Activated CD4-positive, alpha-beta T cell treated with anti-CD3 and anti-CD28 coated beads for 36 hours (primary cell): ENCODE measurements at regions not wholly inside any gene's neighbourhood (a gene's known extent, or its start where the extent isn't known, plus 50 kb on each side); places are given as distances from the start of the nearest gene placed in this dataset.

ENCODE experiments used
- ATAC-seq: fragments of 200-7000 bp; cut with Tn5 transposase; one replicate; pipeline ENCODE4 v1.10.0; 2021; ENCODE audit warnings: mild to moderate bottlenecking, moderate library complexity
- CTCF ChIA-PET: fragments of 350-600 bp; sonication (Branson Sonifier 250); formaldehyde crosslinking; loops from one replicate; lab custom pipeline; 2021; ENCODE audit warnings: antibody characterized with exemption; lab: Charles Lee
- POLR2A ChIA-PET: fragments of 350-600 bp; sonication (Branson Sonifier 250); formaldehyde crosslinking; loops from one replicate; lab custom pipeline; 2021; ENCODE audit warnings: antibody characterized with exemption, inconsistent platforms; lab: Charles Lee
- DNase-seq: peaks from one replicate; pipeline ENCODE4 v3.0.0-alpha.2; 2020
- H3K27ac Mint-ChIP-seq: one replicate; pipeline ENCODE4 v1.8.0; 2021; ENCODE audit warnings: mixed read lengths
- H3K27me3 Mint-ChIP-seq: one replicate; pipeline ENCODE4 v1.8.0; 2021; ENCODE audit warnings: mixed read lengths
- H3K36me3 Mint-ChIP-seq: one replicate; pipeline ENCODE4 v1.8.0; 2021; ENCODE audit warnings: low read depth, mixed read lengths
- H3K4me1 Mint-ChIP-seq: one replicate; pipeline ENCODE4 v1.8.0; 2021; ENCODE audit warnings: mixed read lengths
- H3K4me3 Mint-ChIP-seq: one replicate; pipeline ENCODE4 v1.8.0; 2021; ENCODE audit warnings: mild to moderate bottlenecking, moderate library complexity, mixed read lengths
- H3K9me3 Mint-ChIP-seq: one replicate; pipeline ENCODE4 v1.8.0; 2021; ENCODE audit warnings: low read depth, mixed read lengths
- intact Hi-C, 2 experiments: fragments of 100-400 bp; cut with DNase I in 1 of 2; cut with micrococcal nuclease in 1 of 2; formaldehyde crosslinking; loops; one replicate each; pipeline versions ENCODE4 v1.14.2 to v1.15.1; 2022 to 2024; cut with DNase I, micrococcal nuclease

DNA sequence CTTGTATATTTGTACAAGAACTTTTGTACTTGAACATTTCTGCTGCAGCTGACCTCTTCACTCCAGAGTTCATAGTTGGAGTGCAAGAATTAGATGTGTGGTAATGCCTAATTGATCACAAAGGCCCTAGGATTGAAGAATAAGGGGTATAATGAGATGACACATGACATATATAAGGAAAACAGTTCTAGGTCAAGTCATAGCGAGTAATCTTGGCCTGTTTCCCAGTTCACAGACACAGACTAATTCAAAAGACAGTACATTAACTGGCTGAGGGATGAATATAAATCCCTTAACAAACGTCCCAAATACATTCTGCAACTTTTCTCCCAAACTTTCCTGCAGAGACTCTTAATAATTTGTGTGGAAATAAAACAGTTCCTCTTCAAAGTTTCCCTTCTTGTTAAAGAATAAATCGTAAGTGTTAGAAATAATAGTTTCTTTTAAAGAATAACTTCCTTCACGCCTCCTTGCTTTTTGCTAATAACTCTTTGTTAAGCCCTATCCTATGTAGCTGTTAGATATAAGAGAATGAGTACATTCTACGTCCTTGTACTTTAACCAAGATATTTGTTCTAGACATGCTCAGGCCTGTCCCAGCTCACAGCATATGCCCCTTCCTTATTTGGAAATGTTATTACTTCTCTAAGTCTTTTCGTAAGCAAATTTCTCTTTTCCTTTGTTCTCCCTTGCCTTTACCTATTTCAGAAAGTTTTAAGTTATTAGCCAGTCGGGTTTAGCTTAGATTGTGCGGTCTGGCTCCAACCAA, 556.4 kb upstream of the CTNND2 start:
- intact Hi-C loops: no loop called here
- no peaks in the 10 kb centered on the region for H3K27me3 Mint-ChIP-seq
- ATAC-seq (no peak), DNase-seq (no peak)
- no peak overlapping the region for H3K27ac Mint-ChIP-seq
- peaks cover 11% of the 10 kb centered on the region for H3K9me3 Mint-ChIP-seq
- no peaks in the 10 kb centered on the region for H3K36me3 Mint-ChIP-seq
- ChIA-PET POLR2A (no interaction called here), CTCF (no interaction called here)
- no peaks in the 10 kb centered on the region for H3K4me1 Mint-ChIP-seq
- H3K4me3 Mint-ChIP-seq: no peak overlapping the region

- H3K27ac Mint-ChIP-seq: no peak overlapping the region
- DNase-seq (no peak), ATAC-seq (no peak)
- H3K27me3 Mint-ChIP-seq: no peaks in the 10 kb centered on the region
- intact Hi-C loops: no loop called here
- H3K4me1 Mint-ChIP-seq: no peaks in the 10 kb centered on the region
- no peak overlapping the region for H3K4me3 Mint-ChIP-seq
- ChIA-PET CTCF (no interaction called here), POLR2A (no interaction called here)
- H3K9me3 Mint-ChIP-seq: peaks cover 14% of the 10 kb centered on the region
- H3K36me3 Mint-ChIP-seq: no peaks in the 10 kb centered on the region
These were observed 555.1 kb upstream of the CTNND2 start for GRCh38 chr5:12459326-12459725.

DNA sequence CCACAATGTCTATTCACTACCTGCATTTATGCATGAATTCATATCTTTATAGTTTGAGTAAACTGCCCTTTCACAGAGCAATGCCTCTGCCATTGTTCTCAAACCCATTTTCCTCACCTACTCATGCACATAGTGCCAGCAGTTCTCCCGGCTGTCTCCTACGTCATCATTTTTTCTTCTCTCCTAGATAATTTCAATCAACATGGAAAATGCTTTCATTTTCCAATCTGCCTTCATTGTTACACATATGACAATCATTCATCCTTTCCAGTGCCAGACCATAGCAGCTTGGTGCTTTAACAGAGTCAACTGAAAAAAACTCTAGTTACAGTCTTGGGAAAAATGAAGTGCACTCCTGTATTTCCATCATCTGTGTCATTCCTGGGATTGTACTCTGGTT, 514.8 kb upstream of the CTNND2 start:
- Mint-ChIP-seq H3K27ac (no peak overlapping the region), H3K9me3 (peaks cover 13% of the 10 kb centered on the region), H3K27me3 (no peaks in the 10 kb centered on the region), H3K4me1 (no peaks in the 10 kb centered on the region), H3K4me3 (no peak overlapping the region), H3K36me3 (no peaks in the 10 kb centered on the region)
- intact Hi-C loops: no loop called here
- ChIA-PET POLR2A (no interaction called here), CTCF (no interaction called here)
- no peak for DNase-seq
- no peak for ATAC-seq

DNA sequence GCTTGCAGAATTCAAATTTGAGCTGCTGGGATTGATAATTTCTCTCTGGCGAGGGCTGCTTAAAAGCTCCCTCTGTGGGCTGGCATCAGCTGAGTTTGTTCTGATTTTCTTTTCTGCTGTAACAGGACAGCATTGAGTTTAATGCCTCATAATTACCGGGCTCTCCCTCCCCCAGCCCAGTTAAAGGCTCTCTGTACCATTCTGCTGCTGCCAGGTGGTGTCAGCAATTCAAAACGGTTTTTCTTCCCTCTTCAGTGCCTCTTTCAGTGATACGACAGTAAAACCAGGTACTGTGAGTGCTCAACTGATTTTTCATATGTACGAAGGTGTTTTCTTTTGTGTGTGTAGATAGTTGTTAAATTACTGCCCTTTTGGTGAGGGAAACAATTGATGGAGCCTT, 509.3 kb upstream of the CTNND2 start:
- H3K27me3 Mint-ChIP-seq: no peaks in the 10 kb centered on the region
- intact Hi-C loops: no loop called here
- DNase-seq (no peak), ATAC-seq (no peak)
- ChIA-PET POLR2A (no interaction called here), CTCF (no interaction called here)
- peaks cover 3% of the 10 kb centered on the region for H3K9me3 Mint-ChIP-seq
- no peak overlapping the region for H3K4me3 Mint-ChIP-seq
- no peak overlapping the region for H3K27ac Mint-ChIP-seq
- H3K4me1 Mint-ChIP-seq: no peaks in the 10 kb centered on the region
- no peaks in the 10 kb centered on the region for H3K36me3 Mint-ChIP-seq

DNA sequence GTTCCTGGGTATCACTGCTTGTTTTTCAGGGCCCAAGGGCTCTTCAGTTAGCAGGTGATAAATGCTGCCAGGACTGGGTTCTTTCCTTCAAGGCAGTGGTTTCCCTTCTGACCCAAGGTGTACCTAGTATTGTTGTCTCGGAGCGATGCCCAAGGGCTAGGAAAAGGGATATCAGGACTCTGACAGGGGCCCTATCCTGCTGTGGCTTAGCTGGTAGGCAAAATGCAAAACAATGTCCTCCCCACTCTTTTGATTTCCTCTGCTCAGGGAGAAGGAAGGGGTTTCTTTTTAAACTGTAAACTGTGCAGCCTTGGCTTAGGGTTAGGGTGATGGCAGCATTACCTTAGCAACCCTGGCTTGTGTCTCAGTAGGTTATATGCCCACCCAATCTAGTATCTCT, 508.8 kb upstream of the CTNND2 start:
- intact Hi-C loops: no loop called here
- ChIA-PET CTCF (no interaction called here), POLR2A (no interaction called here)
- Mint-ChIP-seq H3K27ac (no peak overlapping the region), H3K27me3 (no peaks in the 10 kb centered on the region), H3K36me3 (no peaks in the 10 kb centered on the region), H3K4me3 (no peak overlapping the region), H3K9me3 (peaks cover 5% of the 10 kb centered on the region), H3K4me1 (no peaks in the 10 kb centered on the region)
- ATAC-seq (no peak), DNase-seq (no peak)

- H3K4me3 Mint-ChIP-seq: no peak overlapping the region
- no peaks in the 10 kb centered on the region for H3K4me1 Mint-ChIP-seq
- ATAC-seq (no peak), DNase-seq (no peak)
- ChIA-PET CTCF (interaction anchor here (0.9 kb wide), 1 partner anchor 681 kb away, joined by 3 read pairs; no protein-coding TSS in a partner anchor), POLR2A (no interaction called here)
- H3K9me3 Mint-ChIP-seq: peaks cover 7% of the 10 kb centered on the region
- H3K36me3 Mint-ChIP-seq: no peaks in the 10 kb centered on the region
- H3K27ac Mint-ChIP-seq: no peak overlapping the region
- H3K27me3 Mint-ChIP-seq: no peaks in the 10 kb centered on the region
- intact Hi-C loops: no loop called here
These were observed 495.6 kb upstream of the CTNND2 start for GRCh38 chr5:12399868-12400267.

GRCh38 chr5:12392246-12392645, 488.0 kb upstream of the CTNND2 start:
- peaks cover 6% of the 10 kb centered on the region for H3K9me3 Mint-ChIP-seq
- H3K27ac Mint-ChIP-seq: no peak overlapping the region
- intact Hi-C loops: no loop called here
- no peaks in the 10 kb centered on the region for H3K4me1 Mint-ChIP-seq
- ATAC-seq (no peak), DNase-seq (no peak)
- H3K36me3 Mint-ChIP-seq: no peaks in the 10 kb centered on the region
- ChIA-PET POLR2A (no interaction called here), CTCF (no interaction called here)
- no peaks in the 10 kb centered on the region for H3K27me3 Mint-ChIP-seq
- H3K4me3 Mint-ChIP-seq: no peak overlapping the region

DNA sequence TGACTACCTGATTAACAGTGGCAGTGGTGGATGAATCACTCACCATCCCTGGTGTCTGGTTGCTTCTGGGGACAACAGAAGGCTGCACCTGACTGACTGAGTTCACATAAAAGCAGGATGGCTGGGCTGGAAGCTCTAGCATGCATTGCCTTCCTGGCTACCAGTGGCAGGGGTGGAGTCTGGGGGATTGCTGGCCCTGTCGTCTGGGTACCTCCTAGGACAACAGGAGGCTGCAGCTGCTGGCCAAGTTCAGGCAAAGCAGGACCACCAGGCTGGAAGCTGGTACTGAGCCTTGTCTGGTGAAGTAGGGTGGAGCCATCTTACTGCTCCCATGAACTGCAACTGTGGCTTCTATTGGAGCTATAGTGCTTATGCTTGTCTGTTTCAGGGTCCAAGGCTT, 480.8 kb upstream of the CTNND2 start:
- intact Hi-C loops: no loop called here
- H3K9me3 Mint-ChIP-seq: peaks cover 20% of the 10 kb centered on the region
- H3K27me3 Mint-ChIP-seq: no peaks in the 10 kb centered on the region
- POLR2A ChIA-PET: no interaction called here
- no peaks in the 10 kb centered on the region for H3K36me3 Mint-ChIP-seq
- no peak overlapping the region for H3K4me3 Mint-ChIP-seq
- CTCF ChIA-PET: no interaction called here
- H3K4me1 Mint-ChIP-seq: no peaks in the 10 kb centered on the region
- no peak overlapping the region for H3K27ac Mint-ChIP-seq
- no peak for ATAC-seq
- no peak for DNase-seq

DNA sequence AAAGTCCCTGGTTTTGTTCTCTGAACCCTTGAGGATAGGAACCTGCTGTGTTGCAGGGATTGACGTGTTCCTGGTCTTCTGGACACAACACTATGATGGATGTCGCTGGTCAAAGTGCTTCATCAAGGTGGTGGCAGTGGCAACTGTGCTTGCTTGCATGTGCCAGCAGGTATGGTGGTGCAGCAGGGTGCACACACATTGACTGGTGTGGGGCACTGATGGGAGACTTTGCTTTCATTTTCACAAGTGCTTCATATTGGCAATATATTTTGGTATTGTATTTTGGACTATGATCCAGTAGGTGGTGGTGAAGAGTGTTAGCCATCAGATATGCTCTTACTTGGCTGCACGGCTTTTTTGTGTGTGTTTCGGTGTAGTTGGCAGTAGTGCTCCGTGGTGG, 479.8 kb upstream of the CTNND2 start:
- H3K27me3 Mint-ChIP-seq: no peaks in the 10 kb centered on the region
- ChIA-PET CTCF (no interaction called here), POLR2A (no interaction called here)
- no peaks in the 10 kb centered on the region for H3K36me3 Mint-ChIP-seq
- intact Hi-C loops: no loop called here
- no peak overlapping the region for H3K27ac Mint-ChIP-seq
- no peak for ATAC-seq
- no peaks in the 10 kb centered on the region for H3K4me1 Mint-ChIP-seq
- H3K4me3 Mint-ChIP-seq: no peak overlapping the region
- no peak for DNase-seq
- peaks cover 25% of the 10 kb centered on the region for H3K9me3 Mint-ChIP-seq

- Mint-ChIP-seq H3K36me3 (no peaks in the 10 kb centered on the region), H3K4me3 (no peak overlapping the region), H3K9me3 (peaks cover 2% of the 10 kb centered on the region), H3K4me1 (no peaks in the 10 kb centered on the region), H3K27me3 (no peaks in the 10 kb centered on the region), H3K27ac (no peak overlapping the region)
- CTCF ChIA-PET: no interaction called here
- no peak for DNase-seq
- POLR2A ChIA-PET: no interaction called here
- ATAC-seq: no peak
- intact Hi-C loops: no loop called here
These were observed 463.7 kb upstream of the CTNND2 start for GRCh38 chr5:12367973-12368372.

DNA sequence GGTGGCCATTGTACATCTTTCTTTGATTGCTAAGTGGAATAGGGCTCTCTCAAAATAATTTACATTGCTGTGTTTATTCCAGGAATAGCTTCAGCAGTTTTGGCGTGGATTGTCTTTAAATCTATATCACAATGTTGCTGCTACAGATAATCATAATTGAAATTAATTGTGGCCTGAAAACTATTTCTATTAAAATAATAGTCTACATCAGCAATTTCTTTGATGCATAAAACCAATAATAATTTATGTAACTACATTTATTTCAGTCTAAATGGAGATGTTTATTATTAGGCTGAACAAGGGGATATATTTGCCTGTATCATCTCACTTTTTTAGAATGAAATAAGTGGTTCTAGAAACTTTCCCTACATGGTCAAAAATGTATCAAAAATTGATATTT, 456.0 kb upstream of the CTNND2 start:
- no peaks in the 10 kb centered on the region for H3K36me3 Mint-ChIP-seq
- H3K4me3 Mint-ChIP-seq: no peak overlapping the region
- CTCF ChIA-PET: no interaction called here
- peaks cover 10% of the 10 kb centered on the region for H3K9me3 Mint-ChIP-seq
- ATAC-seq (no peak), DNase-seq (no peak)
- H3K4me1 Mint-ChIP-seq: no peaks in the 10 kb centered on the region
- H3K27me3 Mint-ChIP-seq: no peaks in the 10 kb centered on the region
- no peak overlapping the region for H3K27ac Mint-ChIP-seq
- POLR2A ChIA-PET: no interaction called here
- intact Hi-C loops: no loop called here

- no peak for DNase-seq
- ChIA-PET CTCF (no interaction called here), POLR2A (no interaction called here)
- Mint-ChIP-seq H3K4me1 (no peaks in the 10 kb centered on the region), H3K4me3 (no peak overlapping the region), H3K27ac (no peak overlapping the region), H3K36me3 (no peaks in the 10 kb centered on the region), H3K27me3 (no peaks in the 10 kb centered on the region), H3K9me3 (peaks cover 12% of the 10 kb centered on the region)
- no peak for ATAC-seq
- intact Hi-C loops: no loop called here
These were observed 454.3 kb upstream of the CTNND2 start for GRCh38 chr5:12358371-12359090.
